NCI-H69 (cell line): ENCODE measurements at regions not wholly inside any gene's neighbourhood (a gene's known extent, or its start where the extent isn't known, plus 50 kb on each side); places are given as distances from the start of the nearest gene placed in this dataset.
A peak's percentile ranks its signal among the peaks of the same experiment; 100 is the strongest.
"Not testable (repeated sequence)": the region's sequence is repeated elsewhere in the genome, so short reads cannot be mapped to it uniquely, and the experiment has no call there.

ENCODE experiments used
- DNase-seq: peaks from one replicate; lab custom pipeline; 2025; lab: John Stamatoyannopoulos, UW

DNA sequence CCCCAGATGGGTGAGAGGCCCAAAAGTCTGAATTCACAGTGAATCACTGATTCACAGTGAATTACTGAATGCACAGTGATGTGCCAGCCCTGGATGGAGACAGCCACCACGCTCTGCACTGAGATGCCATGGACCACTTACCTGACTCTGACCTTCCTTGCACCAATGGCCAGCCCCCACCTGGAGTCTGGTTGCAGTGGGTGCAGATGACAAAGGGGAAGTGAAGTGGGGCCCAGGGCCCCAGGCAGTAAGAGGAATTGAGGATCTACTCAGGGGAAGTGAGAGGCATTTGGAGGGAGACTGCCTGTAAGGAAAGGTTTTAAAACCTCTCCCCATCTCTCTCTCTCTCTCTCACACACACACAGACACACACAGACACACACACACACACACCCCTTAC, 412.1 kb downstream of the CYLC2 start:
- DNase-seq: no peak

DNA sequence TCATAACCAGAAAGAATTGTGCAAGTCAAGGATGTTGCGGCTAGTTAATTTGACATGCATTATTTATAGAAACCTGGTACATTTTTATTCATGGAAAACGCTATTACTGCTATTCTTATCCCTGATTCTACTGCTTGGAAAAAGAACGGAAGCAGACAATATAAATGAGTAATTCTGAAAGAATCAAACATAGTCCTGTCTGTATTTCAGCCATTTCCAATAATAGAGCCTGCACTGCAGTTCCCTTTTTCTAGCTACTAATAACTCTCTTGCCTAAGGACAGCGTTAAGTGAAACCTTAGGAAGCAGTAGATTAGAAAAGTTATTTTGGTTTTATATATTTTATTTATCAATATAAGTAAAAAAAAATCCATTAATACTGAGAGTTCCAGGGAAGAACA, 414.9 kb downstream of the CYLC2 start:
- DNase-seq: no peak

DNA sequence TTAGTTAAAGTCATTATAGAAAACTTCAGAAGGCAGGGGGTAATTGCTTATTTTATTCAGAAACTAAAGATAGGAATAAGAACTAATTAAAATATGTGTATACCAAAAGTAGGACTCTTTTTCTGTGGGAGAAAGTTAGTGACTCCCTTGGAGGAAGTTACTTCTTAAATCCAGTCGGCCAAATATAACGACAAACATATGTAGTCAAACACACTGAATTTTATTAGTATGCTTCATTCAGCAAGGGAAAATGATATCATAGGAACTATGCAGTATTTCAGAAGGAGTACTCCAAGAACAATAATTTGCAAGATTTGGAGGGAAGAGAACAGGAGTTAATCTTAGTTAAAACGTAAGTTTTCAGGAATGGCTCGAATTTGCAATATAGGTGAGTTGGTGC, 432.6 kb downstream of the CYLC2 start:
- no peak for DNase-seq

DNA sequence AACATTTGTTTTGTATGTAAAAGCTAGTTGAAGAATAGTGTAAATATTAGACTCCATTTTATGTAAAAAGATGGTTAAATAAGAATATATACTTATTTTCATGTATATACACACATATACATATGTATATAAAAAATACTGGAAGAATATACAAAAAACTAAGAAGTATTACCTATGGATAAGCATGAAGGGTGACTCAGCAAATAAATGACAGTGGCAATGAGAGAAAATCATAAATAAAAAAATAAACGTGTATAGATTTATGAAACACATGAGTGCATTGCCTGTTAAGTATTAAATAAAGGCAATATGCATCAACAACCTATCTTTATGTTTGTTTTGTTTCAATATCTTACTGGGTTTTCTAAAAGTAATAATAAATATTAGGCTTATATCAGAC, 435.3 kb downstream of the CYLC2 start:
- no peak for DNase-seq

DNA sequence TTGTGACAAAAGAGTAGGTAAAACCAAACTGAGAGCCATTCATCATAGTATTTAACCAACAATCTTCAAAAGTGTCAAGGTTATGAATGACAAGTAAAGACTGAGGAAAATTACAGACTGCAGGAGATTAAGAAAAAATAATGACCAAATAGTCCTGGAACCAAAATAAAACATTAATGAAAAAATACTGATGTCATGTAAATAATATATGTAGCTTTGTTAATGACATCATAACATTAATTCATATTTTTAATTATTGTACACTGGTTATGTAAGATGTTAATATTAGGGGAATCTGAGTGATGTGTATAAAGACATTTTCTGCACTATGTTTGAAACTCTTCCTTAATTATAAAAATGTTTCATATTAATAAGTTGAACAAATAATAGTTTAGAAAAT, 436.7 kb downstream of the CYLC2 start:
- no peak for DNase-seq

DNA sequence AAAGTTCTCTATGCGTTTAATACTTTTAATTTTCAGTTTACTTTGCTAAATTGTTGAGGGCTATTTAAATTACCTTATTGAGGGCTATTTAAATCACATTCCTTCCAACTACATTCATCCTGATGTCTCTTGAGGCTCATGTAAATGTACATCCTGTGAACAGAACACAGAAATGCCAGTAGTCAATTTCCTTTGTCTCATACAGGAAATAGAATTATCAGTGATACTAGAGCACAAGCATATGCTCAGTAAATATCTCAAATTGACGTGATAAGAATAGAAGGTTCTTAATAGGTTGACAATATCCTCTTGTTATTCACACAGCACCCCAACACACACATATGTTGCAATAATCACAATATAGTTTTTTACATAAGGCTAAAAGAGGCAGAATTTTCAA, 449.0 kb downstream of the CYLC2 start:
- no peak for DNase-seq

DNA sequence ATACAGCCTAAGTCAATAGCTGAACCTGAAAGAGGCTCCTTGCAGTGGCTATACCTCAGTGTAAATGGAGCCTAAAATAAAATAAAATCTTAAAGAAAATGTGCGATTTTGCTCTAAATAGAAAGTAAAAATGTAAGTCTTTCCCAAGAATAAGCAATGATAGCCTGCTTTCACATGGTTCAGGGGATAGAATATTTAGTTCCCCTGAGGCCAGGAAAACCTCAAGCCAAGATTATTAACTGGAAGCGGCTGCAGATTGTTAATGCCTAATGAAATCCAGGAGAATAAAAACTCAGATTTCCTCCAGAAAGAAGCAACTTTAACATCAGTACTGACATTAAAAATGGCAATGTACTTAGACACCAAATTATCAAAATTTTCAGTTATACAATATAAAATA, 463.7 kb downstream of the CYLC2 start:
- DNase-seq: no peak

DNA sequence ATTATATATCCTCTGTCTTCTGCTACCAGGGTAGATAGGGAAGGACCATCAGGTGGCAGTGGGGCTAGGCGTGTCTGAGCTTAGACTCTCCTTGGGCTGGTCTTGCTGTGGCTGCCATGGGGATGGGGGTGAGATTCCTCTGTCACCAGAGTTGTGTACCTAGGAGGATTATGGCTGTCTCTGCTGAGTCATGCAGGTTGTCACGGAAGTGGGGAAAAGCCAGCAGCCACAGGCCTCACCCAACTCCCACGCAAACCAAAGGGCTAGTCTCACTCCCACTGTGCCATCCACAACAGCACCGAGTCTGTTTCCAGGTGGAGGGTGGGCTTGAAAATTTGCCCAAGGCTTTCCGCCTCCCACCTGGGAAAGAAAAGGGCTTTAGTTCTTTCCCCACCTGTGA, 476.1 kb downstream of the CYLC2 start:
- no peak for DNase-seq

DNA sequence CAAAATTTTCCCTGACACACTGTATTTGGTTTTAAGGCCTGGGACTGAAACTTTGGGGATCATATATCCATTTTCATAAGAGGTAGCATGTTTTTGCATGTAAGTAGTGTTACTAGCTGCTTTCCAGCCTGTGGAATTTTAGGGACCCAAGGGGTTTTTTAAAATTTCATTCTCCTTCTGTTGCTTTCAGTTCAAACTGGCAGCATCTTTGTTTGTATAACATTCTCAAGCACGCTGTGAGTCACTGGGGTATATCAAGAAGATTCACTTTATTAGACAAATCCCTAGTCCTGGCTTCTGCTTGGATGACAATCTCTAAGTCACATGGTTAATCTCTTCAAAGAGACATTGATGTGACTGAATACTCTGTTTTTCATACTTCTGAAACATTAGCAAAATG, 479.0 kb downstream of the CYLC2 start:
- no peak for DNase-seq

DNA sequence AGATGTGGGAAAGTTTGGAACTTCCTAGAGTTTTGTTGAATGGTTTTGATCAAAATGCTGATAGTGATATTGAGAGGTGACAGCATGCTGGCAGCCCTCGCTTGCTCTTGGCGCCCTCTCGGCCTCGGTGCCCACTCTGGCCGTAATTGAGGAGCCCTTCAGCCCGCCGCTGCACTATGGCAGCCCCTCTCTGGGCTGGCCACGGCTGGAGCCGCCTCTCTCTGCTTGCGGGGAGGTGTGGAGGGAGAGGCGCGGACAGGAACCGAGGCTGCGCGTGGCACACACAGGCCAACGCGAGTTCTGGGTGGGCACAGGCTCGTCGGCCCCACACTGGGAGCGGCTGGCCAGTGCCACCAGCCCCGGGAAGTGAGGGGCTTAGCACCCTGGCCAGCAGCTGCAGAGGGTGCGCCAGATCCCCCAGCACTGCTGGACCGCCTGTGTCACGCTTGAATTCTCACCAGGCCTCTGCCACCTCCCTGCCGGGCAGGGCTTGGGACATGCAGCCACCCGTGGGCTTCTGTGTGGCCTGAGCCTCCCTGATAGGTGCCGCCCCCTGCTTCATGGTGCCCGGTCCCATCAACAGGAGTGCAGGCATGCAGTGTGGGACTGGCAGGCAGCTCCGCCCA, 488.5 kb downstream of the CYLC2 start:
- DNase-seq: no peak

DNA sequence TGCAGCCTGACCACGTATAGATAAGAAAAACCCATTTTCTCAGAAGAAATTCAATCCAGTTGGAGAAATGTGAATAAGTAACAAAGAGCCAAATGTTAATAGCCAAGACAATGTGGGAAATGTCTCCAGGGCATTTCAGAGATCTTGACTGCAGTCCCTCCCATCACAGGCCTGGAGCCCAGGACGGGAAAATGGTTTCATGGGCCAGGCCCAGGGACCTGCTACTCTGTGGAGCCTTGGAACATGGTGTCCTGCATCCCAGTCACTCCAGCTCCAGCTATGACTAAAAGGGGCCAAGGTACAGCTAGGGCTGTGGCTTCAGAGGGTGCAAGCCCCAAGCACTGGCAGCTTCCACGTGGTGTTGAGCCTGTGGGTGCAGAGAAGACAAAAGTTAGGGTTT, 490.0 kb downstream of the CYLC2 start:
- no peak for DNase-seq

DNA sequence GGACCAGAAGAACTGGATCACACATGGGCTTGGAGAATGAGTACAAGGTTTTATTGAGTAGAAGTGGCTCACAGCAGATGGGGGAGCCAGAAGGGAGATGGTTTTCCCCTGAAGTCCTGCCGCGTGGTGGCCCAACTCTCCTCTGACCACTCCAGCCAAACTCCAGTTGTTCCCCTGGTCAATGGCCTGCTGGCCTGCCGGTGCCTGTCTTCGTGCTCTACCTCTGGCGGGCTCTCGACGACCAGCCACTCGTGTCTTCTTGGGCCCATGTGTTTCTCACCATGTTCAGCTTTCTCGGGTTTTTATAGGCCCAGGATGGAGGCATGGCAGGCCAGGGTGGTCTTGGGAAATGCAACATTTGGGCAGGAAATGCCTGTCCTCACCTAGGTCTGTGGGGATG, 519.6 kb downstream of the CYLC2 start:
- no peak for DNase-seq

DNA sequence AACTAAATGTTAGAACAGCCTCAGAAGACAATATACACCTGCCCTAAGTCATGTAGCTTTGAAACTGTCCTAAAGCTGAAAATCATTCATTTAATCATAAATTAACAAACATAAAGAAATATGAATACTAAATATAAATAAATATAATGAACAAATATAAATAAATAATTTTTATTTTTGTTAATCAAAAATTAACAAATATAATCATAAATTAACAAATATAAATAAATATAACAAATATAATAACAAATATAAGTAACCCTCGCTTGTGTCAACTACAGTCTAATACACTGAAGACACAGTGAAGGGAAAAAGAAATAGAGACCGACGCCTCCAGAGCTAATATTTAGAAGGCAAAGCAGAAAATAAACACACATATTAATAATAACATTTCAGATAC, 527.3 kb downstream of the CYLC2 start:
- no peak for DNase-seq

DNA sequence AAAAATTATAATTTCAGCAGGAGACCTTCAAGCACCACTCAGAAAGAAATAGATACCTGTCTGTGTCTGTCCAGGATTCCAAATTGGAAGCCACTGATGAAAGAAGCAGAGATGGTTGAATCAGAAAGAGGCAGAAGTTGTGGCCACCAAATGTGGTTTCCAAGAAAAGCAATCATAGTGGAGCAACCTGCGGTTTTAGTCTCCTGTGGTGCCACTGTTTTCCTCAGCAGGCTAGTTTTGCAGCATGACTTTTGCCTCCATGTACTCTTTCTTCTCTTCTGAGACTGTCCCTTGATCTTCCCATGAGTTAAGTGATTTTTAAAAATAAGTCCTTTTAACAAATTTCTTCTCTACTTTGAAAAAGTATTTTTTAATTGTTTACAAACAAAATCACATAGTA, 535.8 kb downstream of the CYLC2 start:
- DNase-seq: peak; percentile 50

DNA sequence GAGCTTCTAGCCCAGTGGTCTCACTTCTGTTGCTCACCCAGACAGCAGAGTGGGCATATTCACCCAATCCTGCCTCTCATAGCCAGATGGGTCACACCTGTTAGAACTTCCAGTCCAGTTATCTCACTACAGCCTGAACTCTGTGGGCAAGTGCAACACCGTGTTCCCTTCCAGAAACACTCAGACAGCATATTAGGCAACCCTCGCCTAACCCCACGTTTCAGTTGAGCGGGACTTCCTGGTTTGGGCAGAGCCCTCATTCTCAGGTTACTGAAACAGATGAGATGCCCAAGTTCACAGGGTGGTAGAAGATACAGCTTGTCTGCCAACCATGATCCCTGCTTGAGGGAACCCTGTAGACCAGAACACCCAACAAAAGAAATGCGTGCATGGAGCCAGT, 538.2 kb downstream of the CYLC2 start:
- no peak for DNase-seq

DNA sequence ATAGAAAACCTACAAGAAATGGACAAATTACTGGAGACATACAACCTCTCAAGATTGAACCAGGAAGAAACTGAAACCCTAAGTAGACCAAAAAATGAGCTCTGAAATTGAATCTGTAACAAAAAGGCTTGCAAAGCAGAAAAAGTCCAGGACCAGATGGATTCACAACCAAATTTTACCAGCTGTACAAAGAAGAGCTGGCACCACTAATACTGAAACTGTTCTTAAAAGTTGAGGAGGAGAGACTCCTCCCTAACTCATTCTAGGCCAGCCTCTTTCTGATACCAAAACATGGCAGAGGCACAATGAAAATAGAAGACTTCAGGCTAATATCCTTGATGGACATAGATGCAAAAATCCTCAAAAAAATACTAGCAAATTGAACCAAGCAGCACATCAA, 542.3 kb downstream of the CYLC2 start:
- no peak for DNase-seq

DNA sequence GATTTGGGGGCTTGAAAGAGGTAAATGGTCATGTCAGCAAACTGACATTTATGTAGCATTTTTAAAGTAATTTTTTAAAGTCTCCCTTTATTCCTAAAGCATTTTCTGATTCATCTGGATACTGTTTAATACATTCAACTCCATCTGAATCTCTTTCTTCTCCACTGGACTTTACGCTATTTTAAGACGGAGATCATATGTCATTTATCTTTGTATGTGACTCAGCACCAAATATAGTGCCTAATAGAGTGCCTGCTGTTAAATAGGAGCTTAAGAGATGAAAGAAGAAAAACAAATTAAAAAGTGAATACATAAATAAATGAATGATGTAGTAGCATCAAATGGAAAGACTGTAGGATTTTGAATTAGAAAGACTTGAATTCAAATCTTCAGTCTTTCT, 548.8 kb upstream of the SMC2 start:
- DNase-seq: no peak

DNA sequence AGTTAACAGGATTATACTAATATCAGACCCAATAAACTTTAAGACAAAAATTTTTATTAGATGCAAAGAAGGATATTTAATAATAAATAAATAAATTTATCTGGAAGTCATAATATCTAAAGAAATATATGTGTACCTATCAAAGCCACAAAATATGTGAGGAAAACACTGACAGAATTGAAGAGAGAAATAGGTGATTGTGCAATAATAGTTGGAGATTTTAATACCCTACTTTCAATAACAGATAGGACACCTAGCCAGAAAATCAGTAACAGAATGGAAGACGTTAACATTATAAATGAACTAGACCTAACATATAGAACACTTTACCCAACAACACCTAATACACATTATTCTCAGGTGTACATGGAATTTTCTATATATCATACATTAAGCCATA, 541.4 kb upstream of the SMC2 start:
- no peak for DNase-seq

DNA sequence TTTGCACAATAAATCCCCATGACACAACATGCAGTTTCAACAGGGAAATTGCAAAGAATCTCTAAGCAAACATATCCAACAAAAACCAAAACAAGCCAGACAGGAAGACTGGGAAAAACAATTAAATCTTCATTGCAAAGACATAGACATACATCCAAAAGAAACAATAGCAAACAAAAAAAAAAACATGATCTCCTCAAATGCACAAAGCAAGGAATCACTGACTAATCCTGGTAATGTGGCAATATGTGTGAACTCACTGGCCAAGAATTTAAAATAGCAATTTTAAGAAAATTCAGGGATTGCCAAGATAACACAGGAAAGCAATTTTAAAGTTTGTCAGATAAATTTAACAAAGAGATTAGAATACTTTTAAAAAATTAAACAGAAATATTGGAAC, 520.1 kb upstream of the SMC2 start:
- DNase-seq: no peak

DNA sequence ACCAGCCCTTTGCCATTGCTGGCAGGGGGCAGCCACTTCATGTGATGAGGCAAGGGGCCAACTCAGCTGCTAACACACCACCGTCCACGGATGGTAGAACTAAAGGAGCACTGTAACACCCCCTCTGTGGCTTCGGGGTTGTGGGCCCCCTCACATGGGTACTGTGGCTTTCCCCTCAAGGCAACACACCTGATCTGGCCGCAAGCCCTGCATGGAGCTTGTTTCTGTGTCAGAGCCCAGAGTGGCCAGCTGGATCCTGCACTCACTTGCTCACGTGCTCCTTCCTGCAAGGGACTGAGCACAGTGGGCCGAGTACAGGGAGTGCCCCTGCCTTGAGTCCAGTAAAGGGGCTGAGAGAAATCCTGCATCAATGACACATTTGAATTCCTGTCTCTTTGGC, 507.4 kb upstream of the SMC2 start:
- DNase-seq: no peak

DNA sequence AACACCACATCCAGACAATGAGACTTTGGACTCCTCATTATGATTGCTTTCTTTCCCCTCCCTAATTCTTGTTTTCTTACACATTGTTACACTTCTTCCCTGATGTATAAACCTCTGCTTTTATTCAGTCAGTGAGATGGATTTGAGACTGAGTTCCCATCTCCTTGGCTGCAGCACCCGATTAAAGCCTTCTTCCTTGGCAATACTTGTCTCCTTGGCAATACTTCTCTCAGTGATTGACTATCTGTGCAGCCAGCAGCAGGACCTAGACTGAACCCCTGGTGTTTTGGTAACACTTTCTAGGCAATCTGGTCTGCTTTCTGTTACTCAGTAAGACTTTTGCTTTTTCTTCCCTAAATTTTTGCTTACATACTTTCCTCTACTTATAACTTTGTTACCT, 492.8 kb upstream of the SMC2 start:
- no peak for DNase-seq

DNA sequence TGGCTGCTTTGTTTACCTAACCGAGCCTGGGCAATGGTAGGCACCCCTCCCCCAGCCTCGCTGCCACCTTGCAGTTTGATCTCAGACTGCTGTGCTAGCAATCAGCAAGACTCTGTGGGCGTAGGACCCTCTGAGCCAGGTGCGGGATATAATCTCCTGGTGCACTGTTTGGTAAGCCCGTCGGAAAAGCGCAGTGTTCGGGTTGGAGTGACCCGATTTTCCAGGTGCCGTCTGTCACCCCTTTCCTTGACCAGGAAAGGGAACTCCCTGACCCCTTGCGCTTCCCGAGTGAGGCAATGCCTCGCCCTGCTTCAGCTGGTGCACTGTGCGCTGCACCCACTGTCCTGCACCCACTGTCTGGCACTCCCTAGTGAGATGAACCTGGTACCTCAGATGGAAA, 482.2 kb upstream of the SMC2 start:
- DNase-seq: not testable (repeated sequence)

DNA sequence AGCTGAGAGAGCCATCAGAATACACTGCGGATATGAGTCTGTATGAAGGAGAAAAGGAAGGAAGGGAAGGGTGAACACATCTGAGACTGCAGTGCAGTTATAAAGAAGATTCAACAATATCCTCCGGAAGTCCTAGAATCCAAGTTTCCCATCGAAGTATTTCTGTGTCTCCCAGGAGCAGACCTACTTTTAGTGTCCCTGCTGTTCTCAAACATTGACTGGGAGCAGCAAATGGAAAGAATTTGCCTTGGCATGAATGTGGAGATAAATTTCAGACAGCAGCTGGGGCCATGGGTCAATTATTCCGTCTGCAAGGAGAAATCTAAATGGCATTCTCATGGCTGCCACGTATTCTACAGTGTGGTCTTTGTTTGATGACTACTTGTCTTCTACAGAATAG, 478.1 kb upstream of the SMC2 start:
- no peak for DNase-seq

DNA sequence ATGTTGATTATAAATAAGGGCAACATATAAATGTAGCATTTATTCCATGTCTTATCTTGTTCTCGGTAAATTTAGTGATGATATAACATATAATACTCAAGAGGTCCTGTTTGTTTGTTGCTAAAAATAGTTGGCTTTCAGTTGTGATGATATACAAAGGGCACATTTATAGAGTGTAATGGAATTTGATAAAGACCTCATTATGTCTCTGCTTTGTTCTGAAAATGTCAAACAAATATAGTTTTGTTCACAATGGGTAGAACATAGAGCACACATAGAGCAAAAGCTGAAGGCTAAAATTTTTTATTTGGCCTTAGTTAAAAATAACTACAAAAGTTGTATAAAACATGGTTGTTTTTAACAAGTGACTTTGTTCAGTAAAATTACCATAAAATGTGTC, 477.1 kb upstream of the SMC2 start:
- DNase-seq: no peak
